ENCODE measurements at regions not wholly inside any gene's neighbourhood (a gene's known extent, or its start where the extent isn't known, plus 50 kb on each side); places are given as distances from the start of the nearest gene placed in this dataset.

- no peak overlapping the region for H3K27ac ChIP-seq
- no peaks in the 10 kb centered on the region for H3K9me3 ChIP-seq
- TF ChIP-seq CTCF (IDR thresholded peaks at IDR 0.05), result no peak
- TF ChIP-seq POLR2A (IDR thresholded peaks at IDR 0.05), result no peak
Measured at GRCh38 chr18:75492852-75493251, 65.3 kb upstream of the SMIM21 start.

GRCh38 chr18:75491361-75491760 is 63.9 kb upstream of the SMIM21 start:
- no peaks in the 10 kb centered on the region for H3K4me1 ChIP-seq
- no peak for DNase-seq
- 78 to 92% methylated on average over 5 of the region's 5 CpGs for WGBS, 2 donors
- H3K9me3 ChIP-seq, result no peaks in the 10 kb centered on the region
- TF ChIP-seq POLR2A (IDR thresholded peaks at IDR 0.05) (no peak), CTCF (IDR thresholded peaks at IDR 0.05) (no peak)
- intact Hi-C loops (cut with DNase I; ENCODE audit: low total_unique reads), result no loop called here
- H3K27me3 ChIP-seq, result no peaks in the 10 kb centered on the region
- no peak overlapping the region for H3K4me3 ChIP-seq
- no peak overlapping the region for H3K27ac ChIP-seq
- H3K36me3 ChIP-seq (ENCODE audit: low read depth, missing control alignments), result no peaks in the 10 kb centered on the region

More at GRCh38 chr18:75492852-75493251, 65.3 kb upstream of the SMIM21 start:
- H3K4me1 ChIP-seq, result no peaks in the 10 kb centered on the region
- WGBS, 2 donors, result 73 to 74% methylated on average over 2 of the region's 2 CpGs
- no peaks in the 10 kb centered on the region for H3K27me3 ChIP-seq
- no peak overlapping the region for H3K4me3 ChIP-seq
- no peak for DNase-seq
- H3K36me3 ChIP-seq (ENCODE audit: low read depth, missing control alignments), result no peaks in the 10 kb centered on the region
- intact Hi-C loops (cut with DNase I; ENCODE audit: low total_unique reads), result no loop called here

GRCh38 chr18:75489493-75490190 is 62.1 kb upstream of the SMIM21 start:
- peak overlapping the region; percentile 14 to 72 for H3K27ac ChIP-seq
- H3K9me3 ChIP-seq, result no peaks in the 10 kb centered on the region
- H3K36me3 ChIP-seq (ENCODE audit: low read depth, missing control alignments), result no peaks in the 10 kb centered on the region
- TF ChIP-seq CTCF (IDR thresholded peaks at IDR 0.05), result no peak
- TF ChIP-seq POLR2A (IDR thresholded peaks at IDR 0.05), result no peak
- H3K4me1 ChIP-seq, result no peaks in the 10 kb centered on the region
- DNase-seq, result peak; percentile 29
- WGBS, 2 donors, result 56 to 57% methylated on average over 13 of the region's 13 CpGs
- no peak overlapping the region for H3K4me3 ChIP-seq
- intact Hi-C loops (cut with DNase I; ENCODE audit: low total_unique reads), result loop anchor here (10.0 kb wide), 1 partner anchor 285 kb away; the partner anchor contains the start of gene PTGR3
- H3K27me3 ChIP-seq, result no peaks in the 10 kb centered on the region

GRCh38 chr18:75483662-75484061 is 56.2 kb upstream of the SMIM21 start:
- H3K9me3 ChIP-seq, result no peaks in the 10 kb centered on the region
- no peak overlapping the region for H3K27ac ChIP-seq
- intact Hi-C loops (cut with DNase I; ENCODE audit: low total_unique reads), result loop anchor here (10.0 kb wide), 1 partner anchor 279 kb away; the partner anchor contains the start of gene PTGR3
- no peak overlapping the region for H3K4me3 ChIP-seq
- no peaks in the 10 kb centered on the region for H3K4me1 ChIP-seq
- WGBS, 2 donors, result 67 to 73% methylated on average over 3 of the region's 3 CpGs
- H3K36me3 ChIP-seq (ENCODE audit: low read depth, missing control alignments), result no peaks in the 10 kb centered on the region
- no peaks in the 10 kb centered on the region for H3K27me3 ChIP-seq
- no peak for DNase-seq
- TF ChIP-seq CTCF (IDR thresholded peaks at IDR 0.05) (no peak), POLR2A (IDR thresholded peaks at IDR 0.05) (no peak)

GRCh38 chr18:75482880-75483279 is 55.4 kb upstream of the SMIM21 start:
- Histone ChIP-seq H3K27ac (no peak overlapping the region), H3K4me1 (no peaks in the 10 kb centered on the region), H3K36me3 (ENCODE audit: low read depth, missing control alignments) (no peaks in the 10 kb centered on the region), H3K4me3 (no peak overlapping the region), H3K27me3 (no peaks in the 10 kb centered on the region), H3K9me3 (no peaks in the 10 kb centered on the region)
- no peak for DNase-seq
- TF ChIP-seq POLR2A (IDR thresholded peaks at IDR 0.05) (no peak), CTCF (IDR thresholded peaks at IDR 0.05) (no peak)
- intact Hi-C loops (cut with DNase I; ENCODE audit: low total_unique reads), result loop anchor here (10.0 kb wide), 1 partner anchor 278 kb away; the partner anchor contains the start of gene PTGR3
